GDM1 (cell line): ENCODE measurements at regions not wholly inside any gene's neighbourhood (a gene's known extent, or its start where the extent isn't known, plus 50 kb on each side); places are given as distances from the start of the nearest gene placed in this dataset.
"Not testable (repeated sequence)": the region's sequence is repeated elsewhere in the genome, so short reads cannot be mapped to it uniquely, and the experiment has no call there.

Experiments
- DNase-seq: peaks from one replicate; lab custom pipeline; 2025; lab: John Stamatoyannopoulos, UW

- DNase-seq, result no peak
Measured at GRCh38 chr12:69028941-69029729, 96.2 kb upstream of the CPM start.

- DNase-seq, result no peak
Measured at GRCh38 chr12:69030321-69030720, 97.3 kb upstream of the CPM start.

GRCh38 chr12:69036533-69036932 lies 103.6 kb upstream of the CPM start:
- DNase-seq, result no peak

DNA sequence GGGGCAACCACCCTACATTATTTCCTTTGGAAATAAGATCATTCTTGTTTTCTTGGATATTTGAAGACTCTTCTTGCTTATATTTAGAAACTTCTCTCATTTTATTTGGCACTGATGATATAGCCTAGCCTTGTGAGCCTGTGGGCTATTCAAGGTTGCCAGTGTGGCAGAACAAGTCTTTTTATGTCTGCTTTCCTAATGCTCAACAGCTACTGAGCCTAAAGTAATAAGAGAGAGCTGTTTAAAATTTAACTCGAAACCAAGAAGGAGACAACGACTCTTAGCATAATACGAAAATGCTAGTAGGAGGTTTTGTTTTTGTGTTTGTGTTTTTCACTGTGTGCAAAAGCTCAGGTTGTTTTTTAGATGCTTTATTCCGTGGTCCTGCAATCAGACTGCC lies 104.0 kb upstream of the CPM start:
- no peak for DNase-seq

GRCh38 chr12:69039911-69040310 lies 106.9 kb upstream of the CPM start:
- DNase-seq, result no peak

- DNase-seq, result no peak
Measured at GRCh38 chr12:69042557-69042956, 109.6 kb upstream of the CPM start.

DNA sequence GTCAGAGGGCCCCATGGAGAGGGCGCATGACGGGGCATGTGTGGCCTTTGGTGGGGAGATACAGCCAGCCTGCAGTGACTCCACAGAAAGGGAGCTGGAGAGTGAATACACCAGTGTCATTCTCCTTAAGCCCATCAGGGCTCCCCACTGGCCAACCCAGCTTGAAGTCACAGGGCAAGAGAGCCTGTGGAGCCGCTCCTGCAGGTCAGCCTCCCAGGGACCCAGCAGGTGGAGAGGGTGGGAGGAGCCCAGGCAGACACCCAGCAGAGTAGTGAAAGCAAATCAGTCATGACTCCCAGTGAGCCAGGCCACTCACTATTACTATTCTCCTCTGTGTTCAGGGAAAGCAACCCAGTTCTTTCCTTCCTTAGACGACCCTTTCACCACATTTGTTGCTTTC lies 110.0 kb upstream of the CPM start:
- no peak for DNase-seq

DNA sequence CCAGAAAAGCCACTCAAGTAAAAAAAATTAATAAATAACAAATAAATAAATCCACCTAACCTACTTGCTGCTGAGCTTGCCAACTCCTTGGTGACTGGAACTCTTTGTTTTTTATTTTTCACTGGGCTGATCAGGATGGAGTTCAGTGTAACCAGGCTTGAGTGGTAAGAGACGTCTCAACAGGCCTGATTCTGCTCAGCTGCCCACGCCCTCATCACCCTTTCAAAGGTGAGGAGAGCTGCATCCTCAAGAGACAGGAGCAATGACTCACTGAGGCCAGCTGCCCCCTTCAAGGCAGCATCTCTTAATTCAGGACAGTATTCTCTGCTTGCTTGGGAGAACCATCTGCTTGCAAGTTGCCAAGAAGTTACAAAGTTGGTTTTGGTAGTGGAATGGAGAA lies 111.9 kb upstream of the CPM start:
- no peak for DNase-seq

- DNase-seq, result no peak
Measured at GRCh38 chr12:69045430-69045829, 112.5 kb upstream of the CPM start.

- no peak for DNase-seq
Measured at GRCh38 chr12:69046363-69046762, 113.4 kb upstream of the CPM start.

DNA sequence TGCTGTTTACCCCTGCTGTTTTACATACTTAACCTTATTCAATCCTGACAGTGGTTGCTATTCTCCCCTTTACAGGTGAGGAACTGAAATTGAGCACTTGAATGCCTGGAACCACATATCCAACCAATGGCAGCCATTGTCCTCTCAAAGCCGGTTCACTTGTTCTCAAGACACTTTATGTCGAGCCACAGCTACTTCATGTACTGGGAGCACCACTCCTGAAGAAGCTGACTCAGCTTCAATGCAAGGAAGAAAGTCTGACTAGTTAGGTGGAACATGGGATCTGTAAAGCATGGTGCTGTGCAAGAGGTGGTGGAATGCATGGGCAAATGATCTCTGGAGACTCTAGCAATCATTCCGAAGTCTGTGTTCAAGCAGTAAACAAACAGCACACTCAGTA lies 113.9 kb upstream of the CPM start:
- no peak for DNase-seq

DNA sequence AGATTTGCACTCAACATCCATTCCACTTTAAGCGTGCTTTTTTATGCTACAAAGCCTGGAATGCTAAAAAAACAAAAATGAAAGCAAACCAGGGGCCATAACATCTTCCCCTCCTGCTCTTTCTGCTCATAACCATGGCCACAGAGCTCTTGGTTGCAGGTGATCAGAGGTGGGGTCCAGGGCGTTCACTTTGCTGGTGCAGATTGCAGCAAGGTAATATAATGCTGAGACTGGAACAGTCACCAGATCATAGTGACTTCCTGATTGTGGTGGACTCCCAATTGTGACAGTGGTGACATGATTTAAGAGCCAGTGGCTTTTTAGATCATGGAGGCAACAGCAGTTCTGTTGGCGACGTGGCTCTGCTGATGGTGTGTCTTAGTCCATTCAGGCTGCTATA lies 115.0 kb upstream of the CPM start:
- no peak for DNase-seq

DNA sequence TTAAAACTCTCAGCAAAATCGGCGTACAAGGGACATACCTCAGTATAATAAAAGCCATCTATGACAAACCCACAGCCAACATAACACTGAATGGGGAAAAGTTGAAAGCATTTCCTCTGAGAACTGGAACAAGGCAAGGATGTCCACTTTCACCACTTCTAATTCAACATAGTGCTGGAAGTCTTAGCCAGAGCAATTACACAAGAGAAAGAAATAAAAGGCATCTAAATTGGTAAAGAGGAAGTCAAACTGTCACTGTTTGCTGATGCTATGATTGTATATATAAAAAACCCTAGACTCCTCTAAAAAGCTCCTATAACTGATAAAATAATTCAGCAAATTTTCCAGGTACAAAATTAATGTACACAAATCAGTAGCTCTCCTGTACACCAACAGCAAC lies 116.9 kb upstream of the CPM start:
- DNase-seq, result not testable (repeated sequence)

DNA sequence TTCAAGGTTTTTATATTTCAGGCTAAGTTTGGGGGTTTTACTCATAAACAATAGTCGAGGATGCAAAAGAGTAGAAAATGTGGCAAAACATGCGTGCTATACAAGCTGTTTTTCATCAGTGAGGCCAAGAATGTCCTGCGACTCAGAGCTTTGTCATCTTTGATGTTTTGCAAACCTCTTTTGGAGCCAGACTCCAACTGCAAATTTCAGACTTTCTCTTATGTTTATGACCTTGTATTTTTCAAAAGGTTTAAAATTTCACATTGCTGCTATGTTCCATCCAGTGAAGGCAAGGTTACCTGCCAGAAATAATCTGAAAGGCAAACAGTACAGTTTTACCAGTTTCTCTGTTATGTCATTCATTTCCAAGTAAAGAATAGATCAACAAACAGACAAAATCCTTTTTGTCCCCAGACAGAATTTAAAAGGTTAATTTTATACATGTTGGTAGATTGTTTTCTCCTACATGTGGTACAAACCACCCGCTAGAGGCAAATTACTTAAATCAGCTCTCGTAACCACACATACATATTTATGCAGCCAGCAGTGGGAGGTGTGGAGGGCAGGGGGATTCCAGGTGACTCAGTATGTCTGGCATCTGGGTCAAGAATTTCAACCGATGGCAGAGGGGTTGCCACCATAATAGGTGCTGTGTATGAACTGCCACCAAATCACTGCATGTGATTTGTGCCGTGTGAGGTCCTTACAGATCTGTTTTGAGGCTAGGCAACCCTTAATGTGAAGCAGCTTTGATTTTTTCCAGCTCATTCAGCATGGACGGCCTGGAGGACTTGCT lies 119.8 kb upstream of the CPM start:
- DNase-seq, result no peak

DNA sequence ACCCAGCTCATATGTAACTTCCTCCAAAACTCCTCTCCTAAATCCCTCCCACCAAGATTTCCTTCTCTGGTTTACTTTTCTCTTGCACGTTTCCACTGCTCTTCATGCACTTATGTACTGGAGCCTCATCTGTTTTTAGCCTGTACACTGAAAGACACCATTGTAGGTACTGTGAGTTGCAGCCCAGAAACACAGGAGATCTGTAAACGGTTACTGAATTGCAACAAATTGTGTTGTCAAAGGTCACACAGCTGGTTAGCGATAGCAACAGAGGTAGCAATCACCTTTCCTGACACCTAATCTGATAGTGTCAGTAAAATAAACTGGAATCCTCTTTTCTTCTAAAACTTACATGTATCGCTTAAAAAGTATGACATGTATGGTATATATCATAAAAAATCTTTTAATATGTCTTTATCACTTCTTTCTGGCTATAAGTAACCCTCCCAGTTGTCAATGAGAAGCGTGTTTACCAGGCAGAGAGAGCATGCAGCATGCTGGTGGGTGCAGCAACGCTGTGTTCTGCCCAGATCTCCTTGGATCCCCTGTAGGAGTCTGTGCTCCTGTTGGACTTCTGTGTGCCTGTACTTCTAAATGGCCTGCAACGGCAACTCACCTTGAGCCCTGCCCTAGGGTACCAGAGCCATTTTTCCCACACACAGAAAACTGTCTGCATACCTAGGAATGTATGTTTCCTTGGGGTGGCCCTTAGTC lies 121.5 kb upstream of the CPM start:
- DNase-seq, result no peak

DNA sequence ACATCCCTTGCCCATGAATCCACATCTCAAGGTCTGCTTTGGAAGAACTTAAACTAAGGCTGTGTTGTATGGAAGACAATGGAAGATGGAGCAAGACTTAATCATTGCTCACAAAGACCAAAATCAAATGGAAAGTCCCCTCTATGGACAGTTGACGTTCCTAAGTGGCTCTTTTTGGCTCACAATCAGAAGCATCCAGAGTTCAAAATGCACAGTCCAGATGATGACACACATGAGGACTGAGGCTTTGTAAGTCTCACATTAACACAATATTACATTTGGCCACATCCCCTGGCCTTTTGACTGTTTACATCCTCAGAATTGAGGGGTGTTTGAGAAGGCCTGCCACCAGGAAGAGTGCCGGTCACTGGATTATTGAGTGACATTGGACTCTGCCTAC lies 122.3 kb upstream of the CPM start:
- no peak for DNase-seq

- no peak for DNase-seq
Measured at GRCh38 chr12:69055706-69056105, 122.7 kb upstream of the CPM start.

DNA sequence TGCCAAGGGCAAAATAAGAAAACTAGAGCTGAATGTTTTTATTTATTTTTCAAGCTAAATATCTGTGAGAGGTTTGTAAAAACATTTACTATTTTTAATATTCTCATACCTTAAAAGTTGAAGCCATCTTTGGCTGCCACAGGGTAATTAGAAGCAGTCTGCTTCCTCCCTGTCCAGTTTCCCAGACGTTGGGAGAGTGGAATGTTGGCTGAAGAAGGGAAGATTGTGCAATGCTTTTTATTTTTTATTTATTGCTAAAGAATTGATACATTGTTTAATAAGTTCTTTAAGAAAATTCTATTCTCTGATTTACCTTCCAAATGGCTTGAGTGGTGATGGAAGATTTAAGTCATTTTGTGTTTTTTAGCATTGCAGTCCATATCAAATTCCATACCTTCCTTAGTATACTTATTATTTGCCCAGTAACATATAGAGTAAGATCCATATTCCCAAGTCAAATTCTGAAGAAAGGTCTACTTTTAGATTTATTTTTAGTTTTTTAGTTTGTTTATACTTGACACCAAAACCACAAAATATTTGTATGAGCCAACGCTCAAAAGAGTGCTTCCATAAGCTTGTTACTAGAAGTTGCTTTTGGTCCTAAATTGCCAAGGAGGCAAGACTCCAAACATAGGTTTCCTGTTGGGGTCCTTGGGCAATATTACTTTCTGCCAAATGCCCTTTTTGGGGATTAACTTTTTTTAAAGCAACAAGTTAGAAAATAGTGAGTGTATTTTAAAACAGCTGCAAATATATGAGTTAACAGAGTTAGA lies 124.0 kb upstream of the CPM start:
- DNase-seq, result no peak

DNA sequence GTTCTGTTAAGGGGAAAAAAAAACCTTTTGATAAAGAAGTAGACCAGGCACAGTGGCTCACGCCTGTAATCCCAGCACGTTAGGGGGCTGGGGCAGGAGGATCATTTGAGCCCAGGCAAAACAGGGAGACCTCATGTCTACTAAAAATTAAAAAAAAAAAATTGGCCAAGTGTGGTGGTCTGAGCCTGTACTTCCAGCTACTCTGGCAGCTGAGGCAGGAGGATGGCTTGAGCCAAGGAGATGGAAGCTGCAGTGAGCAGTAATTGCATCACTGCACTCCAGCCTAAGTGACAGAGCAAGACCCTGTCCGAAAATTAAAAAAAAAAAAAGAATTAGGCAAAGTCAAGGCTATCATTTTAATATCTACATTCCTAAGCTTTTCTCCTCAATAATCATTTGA lies 124.8 kb upstream of the CPM start:
- DNase-seq, result no peak

- no peak for DNase-seq
Measured at GRCh38 chr12:69059465-69060457, 126.8 kb upstream of the CPM start.

GRCh38 chr12:69061574-69061973 lies 128.6 kb upstream of the CPM start:
- no peak for DNase-seq
